NB4 (cell line): ENCODE measurements at regions not wholly inside any gene's neighbourhood (a gene's known extent, or its start where the extent isn't known, plus 50 kb on each side); places are given as distances from the start of the nearest gene placed in this dataset.

Experiments used
- DNase-seq: peaks from one replicate; pipeline ENCODE4 v3.0.0; 2010; ENCODE audit warnings: low read depth
- H3K4me3 ChIP-seq: one replicate; pipeline ENCODE4 v1.5.1; 2011; ENCODE audit warnings: mild to moderate bottlenecking, low read depth, low read length, moderate library complexity
- CTCF ChIP-seq: IDR thresholded peaks from one replicate; pipeline ENCODE4 v1.5.1; 2012; ENCODE audit warnings: low read depth, low read length
- MAX ChIP-seq: IDR thresholded peaks from 2 replicates; pipeline ENCODE4 v1.6.1; 2011; ENCODE audit warnings: low read depth, low read length
- MYC ChIP-seq: IDR thresholded peaks from 2 replicates; pipeline ENCODE4 v1.6.1; 2011; ENCODE audit warnings: low read depth, low read length
- POLR2A ChIP-seq: IDR thresholded peaks from 2 replicates; pipeline ENCODE4 v1.6.1; 2011; ENCODE audit warnings: mild to moderate bottlenecking; ENCODE audit not compliant: insufficient read length; ENCODE audit errors: extremely low read depth

DNA sequence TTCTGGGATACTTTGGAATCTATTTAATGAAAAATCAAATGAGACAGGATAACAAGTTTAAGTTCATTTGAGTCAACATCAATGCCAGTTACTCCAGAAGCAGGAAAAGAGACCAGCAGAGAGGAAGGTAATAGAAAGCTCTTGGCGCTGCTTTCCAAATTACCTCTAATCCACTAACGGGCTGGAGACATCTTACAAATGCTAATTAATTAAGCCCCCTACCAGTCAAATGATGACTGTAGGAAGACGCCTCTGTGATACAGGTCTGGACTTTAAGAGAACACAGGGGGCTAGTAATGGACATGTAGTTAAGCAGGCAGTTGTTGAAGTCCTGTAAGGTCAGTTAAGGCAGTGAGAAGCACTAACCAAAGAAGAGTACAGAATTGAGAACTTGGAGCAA is 65.3 kb upstream of the HTR4 start:
- H3K4me3 ChIP-seq: no peak overlapping the region
- no peak for DNase-seq
- no peak for TF ChIP-seq MAX
- TF ChIP-seq CTCF: no peak
- TF ChIP-seq POLR2A: no peak
- no peak for TF ChIP-seq MYC

DNA sequence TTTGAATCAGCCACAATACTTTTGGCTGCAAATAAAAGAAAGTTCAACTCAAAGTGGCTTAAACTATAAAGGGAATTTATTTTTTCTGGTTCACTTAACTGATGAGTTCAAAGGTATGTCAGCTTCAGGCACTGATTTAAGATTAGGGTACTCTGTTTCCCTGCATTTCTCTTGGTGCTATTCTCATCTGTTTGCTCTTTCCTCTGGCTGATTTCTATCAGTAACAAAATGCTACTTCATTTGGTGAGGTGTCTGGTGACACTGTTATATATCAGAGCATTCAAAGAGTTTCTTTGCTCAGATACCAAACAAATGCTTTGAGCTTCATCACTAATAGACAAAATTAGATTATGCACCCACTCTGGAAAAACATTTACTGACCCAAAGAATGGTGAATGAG is 65.9 kb upstream of the HTR4 start:
- DNase-seq: no peak
- TF ChIP-seq MAX: no peak
- no peak for TF ChIP-seq CTCF
- no peak overlapping the region for H3K4me3 ChIP-seq

- TF ChIP-seq MAX (no peak), CTCF (no peak), POLR2A (no peak), MYC (no peak)
- DNase-seq: no peak
- no peak overlapping the region for H3K4me3 ChIP-seq
Observed at GRCh38 chr5:148723143-148723542, 68.8 kb upstream of the HTR4 start.

DNA sequence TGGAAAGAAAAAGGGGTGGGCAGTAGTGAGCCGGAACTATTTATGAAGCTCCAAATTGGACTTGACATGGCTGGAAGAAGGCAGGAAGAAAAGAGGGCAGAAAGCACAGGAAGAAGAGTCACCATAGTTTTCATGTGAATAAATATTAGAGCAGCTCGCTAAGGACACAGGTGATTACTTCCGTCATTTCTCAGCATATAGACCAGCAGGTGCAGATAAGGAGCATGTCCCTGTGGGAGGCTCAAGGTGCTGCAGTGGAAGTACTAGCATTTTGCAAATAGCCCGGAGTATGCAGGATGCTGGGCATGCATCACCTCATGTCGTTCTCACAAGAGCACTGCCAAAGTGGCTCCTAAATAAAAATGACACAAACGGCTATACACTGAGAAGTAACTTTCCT is 71.3 kb upstream of the HTR4 start:
- TF ChIP-seq MAX (no peak), MYC (no peak), CTCF (no peak), POLR2A (no peak)
- H3K4me3 ChIP-seq: no peak overlapping the region
- DNase-seq: no peak

GRCh38 chr5:148729182-148729581 is 74.9 kb upstream of the HTR4 start:
- TF ChIP-seq MAX (no peak), CTCF (peak; percentile 4)
- no peak for DNase-seq
- no peak overlapping the region for H3K4me3 ChIP-seq

- no peak overlapping the region for H3K4me3 ChIP-seq
- DNase-seq: no peak
- TF ChIP-seq POLR2A (no peak), MYC (no peak)
Observed at GRCh38 chr5:148730270-148730669, 75.9 kb upstream of the HTR4 start.
